ENCODE measurements at regions not wholly inside any gene's neighbourhood (a gene's known extent, or its start where the extent isn't known, plus 50 kb on each side); places are given as distances from the start of the nearest gene placed in this dataset.

DNA sequence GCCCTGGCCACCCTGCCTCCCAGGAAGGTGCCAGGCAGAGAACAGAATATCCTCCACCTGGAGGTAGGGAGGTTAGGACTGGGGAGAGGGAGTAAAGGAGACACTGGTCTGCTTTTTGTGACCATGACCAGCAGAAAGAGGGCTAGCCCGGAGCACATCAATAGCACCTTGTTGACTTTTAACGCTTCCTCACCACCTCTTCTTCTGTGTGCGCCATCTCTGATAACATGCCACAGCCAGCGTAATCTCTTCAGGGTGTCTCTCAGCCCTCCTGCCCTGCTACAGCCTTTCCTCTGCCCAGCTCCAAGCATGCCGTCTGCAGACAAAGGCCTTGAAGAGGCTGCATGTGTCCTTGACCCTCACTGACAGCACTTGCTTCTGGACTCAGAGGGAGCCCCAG lies 50.9 kb upstream of the GJA5 start:
- TF ChIP-seq, protein P1, sequence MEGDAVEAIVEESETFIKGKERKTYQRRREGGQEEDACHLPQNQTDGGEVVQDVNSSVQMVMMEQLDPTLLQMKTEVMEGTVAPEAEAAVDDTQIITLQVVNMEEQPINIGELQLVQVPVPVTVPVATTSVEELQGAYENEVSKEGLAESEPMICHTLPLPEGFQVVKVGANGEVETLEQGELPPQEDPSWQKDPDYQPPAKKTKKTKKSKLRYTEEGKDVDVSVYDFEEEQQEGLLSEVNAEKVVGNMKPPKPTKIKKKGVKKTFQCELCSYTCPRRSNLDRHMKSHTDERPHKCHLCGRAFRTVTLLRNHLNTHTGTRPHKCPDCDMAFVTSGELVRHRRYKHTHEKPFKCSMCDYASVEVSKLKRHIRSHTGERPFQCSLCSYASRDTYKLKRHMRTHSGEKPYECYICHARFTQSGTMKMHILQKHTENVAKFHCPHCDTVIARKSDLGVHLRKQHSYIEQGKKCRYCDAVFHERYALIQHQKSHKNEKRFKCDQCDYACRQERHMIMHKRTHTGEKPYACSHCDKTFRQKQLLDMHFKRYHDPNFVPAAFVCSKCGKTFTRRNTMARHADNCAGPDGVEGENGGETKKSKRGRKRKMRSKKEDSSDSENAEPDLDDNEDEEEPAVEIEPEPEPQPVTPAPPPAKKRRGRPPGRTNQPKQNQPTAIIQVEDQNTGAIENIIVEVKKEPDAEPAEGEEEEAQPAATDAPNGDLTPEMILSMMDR (IDR thresholded peaks at IDR 0.05), result no peak
- TF ChIP-seq EZH2phosphoT487 (IDR thresholded peaks at IDR 0.05) (no peak), EZH2 (IDR thresholded peaks at IDR 0.05) (no peak)

Data from neural progenitor cell (in vitro differentiated cells).